Activated naive CD4-positive, alpha-beta T cell treated with anti-CD3 and anti-CD28 coated beads, Interleukin-2, amount 50 U/mL, for 72 hours (primary cell): ENCODE measurements at regions not wholly inside any gene's neighbourhood (a gene's known extent, or its start where the extent isn't known, plus 50 kb on each side); places are given as distances from the start of the nearest gene placed in this dataset.
"Not testable (repeated sequence)": the region's sequence is repeated elsewhere in the genome, so short reads cannot be mapped to it uniquely, and the experiment has no call there.

Source experiments
- ATAC-seq, 2 donors: fragments of 150-1000 bp; cut with Tn5 transposase; 2 replicates each; pipeline ENCODE4 v1.10.0; 2021; ENCODE audit warnings: mild to moderate bottlenecking in 2 of 2, moderate library complexity in 2 of 2
- DNase-seq, 2 donors: peaks; one replicate each; pipeline ENCODE4 v3.0.0; 2021 to 2022; ENCODE audit warnings: low spot score in 2 of 2
- H3K27ac Mint-ChIP-seq, 2 donors: one replicate each; pipeline ENCODE4 v1.8.0; 2022; ENCODE audit warnings: mild to moderate bottlenecking in 2 of 2, mixed read lengths in 2 of 2
- H3K36me3 Mint-ChIP-seq, 2 donors: one replicate each; pipeline ENCODE4 v1.8.0; 2022; ENCODE audit warnings: mixed read lengths in 2 of 2
- H3K9me3 Mint-ChIP-seq, 2 donors: one replicate each; pipeline ENCODE4 v1.8.0; 2022; ENCODE audit warnings: mixed read lengths in 2 of 2

DNA sequence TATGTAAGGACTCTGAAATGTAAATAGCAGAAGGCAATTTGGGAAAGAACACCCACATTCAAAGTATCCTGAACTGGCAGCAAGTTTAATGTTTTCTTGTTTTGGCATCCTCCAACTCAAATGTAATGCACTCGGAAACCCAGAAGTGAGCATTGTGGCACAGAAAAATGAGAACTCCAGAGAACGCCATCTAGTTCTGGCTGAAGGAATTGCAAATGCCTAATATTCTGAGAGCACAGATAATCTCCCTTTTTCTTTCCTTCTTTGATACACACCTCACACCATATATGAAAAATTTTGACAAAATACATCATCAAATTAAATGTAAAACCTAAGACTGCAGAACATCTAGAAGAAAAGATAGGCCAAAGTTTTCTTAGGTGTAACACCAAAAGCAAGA lies 52.1 kb downstream of the PWWP3B start:
- no peak for ATAC-seq
- Mint-ChIP-seq H3K36me3 (no peaks in the 10 kb centered on the region), H3K9me3 (no peaks in the 10 kb centered on the region), H3K27ac (no peak overlapping the region)
- no peak for DNase-seq

DNA sequence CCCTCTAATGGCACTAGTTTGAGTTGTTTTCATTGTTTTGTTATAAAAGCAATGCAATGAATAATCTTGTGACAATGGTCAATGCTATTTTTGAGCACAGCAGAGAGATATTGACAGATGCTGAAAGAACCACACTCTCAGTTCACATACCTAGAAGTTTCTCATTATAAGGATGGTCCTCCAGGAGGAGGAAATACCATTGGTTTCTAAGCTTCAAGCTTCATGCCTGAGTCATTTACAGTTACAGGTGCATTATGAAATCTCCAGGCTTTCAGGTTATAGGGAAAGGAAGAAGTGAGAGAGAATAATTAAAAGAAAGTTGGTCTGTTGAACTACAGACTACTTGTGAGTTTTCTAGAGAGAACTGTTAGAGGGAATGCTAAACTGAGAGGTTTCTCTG lies 75.3 kb downstream of the PWWP3B start:
- ATAC-seq (no peak), DNase-seq (no peak)
- no peaks in the 10 kb centered on the region for H3K36me3 Mint-ChIP-seq
- H3K9me3 Mint-ChIP-seq, result no peaks in the 10 kb centered on the region
- H3K27ac Mint-ChIP-seq, result no peak overlapping the region

DNA sequence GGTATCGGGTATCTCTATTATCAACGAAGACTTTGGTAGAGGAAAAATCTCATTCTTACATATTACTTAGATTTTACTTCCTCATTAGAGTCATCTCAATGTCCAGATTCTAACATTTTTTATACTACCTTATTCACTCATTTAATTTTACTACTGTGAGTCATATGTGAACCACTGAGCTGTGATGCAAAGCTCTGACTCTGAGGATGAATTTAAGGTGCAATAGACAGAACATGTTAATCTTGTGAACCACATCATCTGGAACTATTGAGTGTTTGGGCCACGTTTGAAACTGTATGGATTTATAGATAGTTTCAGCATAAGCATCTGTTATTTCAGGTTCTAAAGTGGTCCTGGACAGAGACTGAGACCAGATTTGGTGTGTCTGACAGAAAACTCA lies 78.4 kb downstream of the PWWP3B start:
- Mint-ChIP-seq H3K36me3 (no peaks in the 10 kb centered on the region), H3K27ac (no peak overlapping the region), H3K9me3 (no peaks in the 10 kb centered on the region)
- ATAC-seq (no peak), DNase-seq (no peak)

DNA sequence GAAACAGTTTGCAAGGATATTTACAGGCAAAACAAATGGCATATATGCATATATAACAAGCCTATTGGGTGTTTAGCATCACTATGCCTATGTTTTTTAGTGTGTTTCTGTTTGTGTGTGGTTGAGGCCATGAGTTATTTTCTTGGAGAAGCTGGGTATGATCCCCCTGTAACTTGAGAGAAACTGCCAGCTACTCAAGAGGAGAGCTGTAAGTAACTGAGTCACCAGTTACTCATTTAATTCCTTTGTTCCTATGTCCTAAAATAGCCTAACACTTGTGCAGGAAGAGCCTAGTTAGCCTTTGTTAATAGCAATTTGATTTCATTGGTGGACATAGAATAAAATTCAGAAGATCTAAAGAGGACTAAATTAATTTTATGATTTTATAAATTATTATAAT lies 79.1 kb downstream of the PWWP3B start:
- DNase-seq (no peak), ATAC-seq (no peak)
- Mint-ChIP-seq H3K27ac (no peak overlapping the region), H3K9me3 (peaks cover 0 to 1% of the 10 kb centered on the region in 2 donors), H3K36me3 (no peaks in the 10 kb centered on the region)

DNA sequence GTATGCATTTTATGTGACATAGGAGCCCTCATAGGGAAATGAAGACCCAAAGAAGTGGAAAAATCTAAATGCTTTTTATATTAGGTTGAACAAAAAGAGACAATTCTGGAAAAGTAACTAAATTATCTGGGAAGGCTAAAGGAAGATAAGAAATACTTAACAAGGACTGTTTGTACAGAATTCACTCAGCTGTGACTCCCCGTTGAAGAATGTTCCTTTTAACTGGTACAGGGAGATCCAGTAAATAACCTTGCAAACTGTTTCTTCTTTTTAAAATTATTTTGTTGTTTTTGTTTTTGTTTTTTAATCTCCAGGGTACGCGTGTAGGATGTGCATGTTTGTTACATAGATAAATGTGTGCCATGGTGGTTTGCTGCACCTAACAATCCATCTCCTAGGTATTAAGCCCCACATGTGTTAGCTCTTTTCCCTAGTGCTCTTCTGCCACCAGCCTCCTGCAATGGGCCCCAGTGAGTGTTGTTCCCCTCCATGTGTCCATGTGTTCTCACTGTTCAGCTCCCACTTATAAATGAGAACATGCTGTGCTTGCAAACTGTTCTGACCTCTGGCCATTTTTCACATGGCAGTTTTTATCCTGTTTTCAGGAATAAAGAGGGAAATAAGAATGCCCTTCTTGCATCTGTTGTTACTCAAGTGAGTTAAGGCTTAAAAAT lies 81.7 kb downstream of the PWWP3B start:
- no peaks in the 10 kb centered on the region for H3K36me3 Mint-ChIP-seq
- ATAC-seq (no peak), DNase-seq (no peak)
- no peak overlapping the region for H3K27ac Mint-ChIP-seq
- peaks cover 0 to 3% of the 10 kb centered on the region in 2 donors for H3K9me3 Mint-ChIP-seq

DNA sequence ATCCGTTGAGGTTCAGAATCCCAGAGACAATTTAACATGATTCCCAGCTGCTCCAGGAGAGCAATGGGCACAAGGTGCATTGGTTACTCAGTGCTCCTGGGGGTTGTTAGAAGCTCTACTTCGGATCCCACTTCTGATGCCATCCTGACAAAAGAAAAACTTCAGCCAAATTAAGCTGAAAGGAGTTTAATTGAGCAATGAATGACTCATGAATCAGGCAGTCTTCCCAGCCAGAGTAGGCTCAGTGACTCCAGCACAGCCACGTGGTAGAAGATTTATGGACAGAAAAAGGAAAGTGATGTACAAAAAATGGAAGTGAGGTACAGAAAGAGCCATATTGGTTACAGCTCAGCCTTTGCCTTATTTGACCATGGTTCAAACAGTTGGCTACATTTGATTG lies 95.7 kb downstream of the PWWP3B start:
- ATAC-seq (no peak), DNase-seq (no peak)
- no peaks in the 10 kb centered on the region for H3K36me3 Mint-ChIP-seq
- no peak overlapping the region for H3K27ac Mint-ChIP-seq
- no peaks in the 10 kb centered on the region for H3K9me3 Mint-ChIP-seq

DNA sequence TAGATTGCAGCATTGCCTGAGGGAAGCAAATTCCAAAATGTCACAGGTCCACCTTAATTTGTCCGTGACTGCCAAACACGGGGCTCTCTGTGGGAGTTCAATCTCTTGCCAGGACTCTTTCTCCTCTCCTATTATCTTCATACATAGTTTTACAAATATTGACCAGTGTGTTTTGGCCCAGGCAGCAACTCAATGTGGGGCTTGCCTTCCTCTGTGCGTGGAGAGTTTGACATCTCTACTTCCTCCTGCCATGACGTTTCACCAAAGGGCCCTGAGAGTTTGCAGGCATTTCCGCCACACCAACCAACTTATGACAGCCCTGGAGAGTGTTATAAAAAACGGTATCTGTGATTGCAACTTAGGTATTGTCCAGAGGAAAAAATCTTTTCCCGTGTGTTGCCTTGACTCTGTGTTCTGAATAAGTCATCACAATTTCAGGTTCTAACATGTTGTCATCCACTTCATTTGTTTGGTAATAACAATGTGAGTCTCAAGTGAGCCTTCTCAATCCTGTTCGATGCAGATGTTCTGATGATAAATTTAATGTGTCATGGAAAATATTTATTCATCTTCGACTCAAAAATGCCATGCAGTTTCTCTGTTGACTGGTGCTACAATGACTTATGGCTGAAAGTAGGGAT lies 106.0 kb downstream of the PWWP3B start:
- not testable (repeated sequence) for H3K27ac Mint-ChIP-seq, H3K36me3 Mint-ChIP-seq, ATAC-seq, DNase-seq, H3K9me3 Mint-ChIP-seq

DNA sequence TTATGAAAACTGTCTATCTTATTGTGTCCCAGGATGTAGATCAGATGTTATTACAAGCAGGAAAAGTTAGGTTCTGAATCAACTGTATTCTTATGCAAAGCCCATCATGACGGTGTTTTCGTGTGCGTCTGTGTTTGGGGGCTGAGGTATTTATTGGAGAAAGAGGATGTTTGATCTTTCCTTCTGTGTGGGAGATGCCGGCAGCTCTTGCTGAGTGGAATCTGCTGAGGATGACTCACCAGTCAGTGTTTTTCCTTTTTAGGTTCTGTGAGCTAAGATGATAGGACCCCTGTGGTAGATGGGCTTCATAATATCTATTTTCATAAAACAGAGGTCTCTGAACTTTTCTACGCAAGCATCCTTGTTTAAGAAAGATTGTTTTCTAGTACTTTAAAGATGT lies 107.1 kb downstream of the PWWP3B start:
- DNase-seq, H3K9me3 Mint-ChIP-seq, ATAC-seq, H3K27ac Mint-ChIP-seq, H3K36me3 Mint-ChIP-seq: not testable (repeated sequence)

DNA sequence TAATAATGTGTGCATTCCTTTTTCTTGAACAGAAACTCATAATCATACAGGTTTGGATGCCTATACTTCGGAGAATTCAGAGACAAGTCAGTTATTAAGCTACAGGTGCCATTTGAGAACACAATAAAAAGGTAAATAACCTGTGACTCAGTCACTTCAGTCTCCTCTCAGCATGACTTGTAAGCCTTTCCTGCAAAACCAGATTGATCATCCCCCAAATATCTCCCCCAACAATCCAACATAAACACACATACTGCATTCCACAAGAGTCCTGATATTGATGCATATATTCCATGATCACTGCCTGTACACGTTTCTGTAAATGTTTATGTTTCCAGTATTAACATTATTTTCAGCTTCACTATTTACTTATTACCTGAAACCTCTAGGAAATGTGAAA lies 110.8 kb downstream of the PWWP3B start:
- Mint-ChIP-seq H3K36me3 (no peaks in the 10 kb centered on the region), H3K27ac (no peak overlapping the region), H3K9me3 (no peaks in the 10 kb centered on the region)
- ATAC-seq (no peak), DNase-seq (no peak)

DNA sequence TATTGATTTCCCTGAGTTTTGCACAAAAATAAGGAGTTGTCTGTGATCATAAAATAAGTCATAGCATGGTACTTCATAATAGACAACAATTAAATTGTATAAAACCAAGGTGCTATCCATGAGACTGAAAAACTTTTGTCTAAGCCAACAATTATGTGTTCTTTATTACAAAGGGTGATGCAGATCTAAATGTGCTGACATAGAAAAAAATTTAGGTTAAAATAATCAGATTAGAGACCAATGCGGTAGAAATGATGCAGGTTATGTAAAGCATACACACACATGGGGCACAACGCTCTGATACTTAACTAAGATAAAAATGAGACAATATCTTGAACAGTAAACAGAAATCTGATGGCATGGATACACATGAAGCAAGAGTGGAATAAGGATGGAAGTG lies 113.3 kb downstream of the PWWP3B start:
- no peak for ATAC-seq

DNA sequence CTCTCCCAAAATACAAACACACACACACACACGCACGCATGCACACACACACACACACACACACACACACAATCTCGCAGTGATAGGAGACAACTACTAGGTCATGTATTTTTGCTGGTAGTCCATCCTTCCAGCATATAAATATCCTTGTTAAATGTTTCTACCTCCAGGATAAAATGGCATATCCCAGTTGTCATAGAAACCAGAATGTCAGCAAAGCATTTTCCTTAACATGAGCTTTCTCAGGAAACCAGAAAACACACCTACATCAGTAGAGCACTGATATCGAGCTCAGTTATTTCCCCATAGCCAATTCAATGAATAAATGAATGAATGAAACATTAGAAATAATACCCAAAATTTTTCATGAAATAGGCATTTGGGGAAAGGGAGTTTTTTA lies 115.7 kb downstream of the PWWP3B start:
- DNase-seq (no peak), ATAC-seq (no peak)
- H3K9me3 Mint-ChIP-seq, result no peaks in the 10 kb centered on the region
- no peaks in the 10 kb centered on the region for H3K36me3 Mint-ChIP-seq
- no peak overlapping the region for H3K27ac Mint-ChIP-seq

More for the DNA sequence above, 113.3 kb downstream of the PWWP3B start:
- DNase-seq, result no peak
- no peak overlapping the region for H3K27ac Mint-ChIP-seq
- no peaks in the 10 kb centered on the region for H3K36me3 Mint-ChIP-seq
- no peaks in the 10 kb centered on the region for H3K9me3 Mint-ChIP-seq

DNA sequence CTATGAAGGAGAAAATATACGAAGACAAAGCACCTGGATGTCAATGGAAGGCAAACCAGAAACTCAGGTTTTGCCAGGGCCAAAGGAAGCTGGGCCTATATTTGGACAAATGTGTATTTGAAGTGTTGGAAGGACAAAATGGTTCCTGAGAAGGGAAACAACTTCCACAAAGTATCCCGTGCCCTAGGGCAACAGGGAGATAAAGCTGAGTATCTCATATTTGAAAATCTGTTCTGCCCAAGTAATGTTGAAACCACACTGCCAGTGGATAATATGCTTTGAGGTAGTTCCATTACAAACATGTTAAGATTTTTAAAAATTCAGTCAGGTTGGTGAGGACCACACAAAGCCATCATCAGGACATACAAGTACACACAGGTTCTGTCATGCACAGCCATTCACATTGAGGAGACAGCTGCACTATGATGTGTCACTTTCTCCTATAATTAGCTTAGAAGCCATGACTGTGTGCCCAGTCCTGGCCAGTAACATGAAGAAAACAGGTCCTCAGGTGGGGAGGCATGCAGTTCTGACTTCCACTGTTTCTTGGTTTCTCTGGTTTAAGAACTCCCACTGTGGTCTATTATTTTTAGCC lies 116.4 kb downstream of the PWWP3B start:
- no peaks in the 10 kb centered on the region for H3K36me3 Mint-ChIP-seq
- no peak overlapping the region for H3K27ac Mint-ChIP-seq
- no peaks in the 10 kb centered on the region for H3K9me3 Mint-ChIP-seq
- no peak for ATAC-seq
- no peak for DNase-seq

DNA sequence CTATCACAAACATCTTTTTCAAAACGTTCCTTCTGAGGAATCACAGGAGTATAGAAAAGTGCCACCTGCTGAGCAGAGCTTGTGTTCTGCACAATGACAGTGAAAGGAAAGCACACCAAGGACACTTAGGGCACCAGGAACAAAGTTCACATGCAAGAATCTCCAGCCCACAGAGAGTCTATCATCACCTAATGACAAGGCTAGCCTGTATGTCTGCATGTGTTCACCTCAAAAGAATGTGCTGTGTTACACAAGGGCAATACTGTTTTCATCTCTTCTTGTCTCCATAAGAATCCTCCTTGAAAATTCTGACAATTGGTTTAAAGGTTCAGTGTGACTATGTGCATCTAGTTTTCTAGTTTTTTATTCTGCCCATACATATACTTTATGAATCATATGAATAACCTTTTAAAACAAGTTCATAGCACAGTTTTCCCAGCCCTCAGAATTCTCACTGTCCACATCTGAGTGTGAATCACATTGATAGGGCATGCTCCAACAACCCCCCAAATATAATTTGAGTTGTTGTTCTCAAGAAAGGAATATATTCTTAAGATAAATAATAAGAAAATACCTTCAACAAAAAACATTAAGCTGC lies 118.0 kb downstream of the PWWP3B start:
- Mint-ChIP-seq H3K27ac (no peak overlapping the region), H3K36me3 (no peaks in the 10 kb centered on the region), H3K9me3 (no peaks in the 10 kb centered on the region)
- no peak for DNase-seq
- no peak for ATAC-seq

DNA sequence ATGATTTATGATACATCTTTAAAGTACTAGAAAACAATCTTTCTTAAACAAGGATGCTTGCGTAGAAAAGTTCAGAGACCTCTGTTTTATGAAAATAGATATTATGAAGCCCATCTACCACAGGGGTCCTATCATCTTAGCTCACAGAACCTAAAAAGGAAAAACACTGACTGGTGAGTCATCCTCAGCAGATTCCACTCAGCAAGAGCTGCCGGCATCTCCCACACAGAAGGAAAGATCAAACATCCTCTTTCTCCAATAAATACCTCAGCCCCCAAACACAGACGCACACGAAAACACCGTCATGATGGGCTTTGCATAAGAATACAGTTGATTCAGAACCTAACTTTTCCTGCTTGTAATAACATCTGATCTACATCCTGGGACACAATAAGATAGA lies 122.7 kb downstream of the PWWP3B start:
- not testable (repeated sequence) for DNase-seq, H3K9me3 Mint-ChIP-seq, H3K27ac Mint-ChIP-seq, ATAC-seq, H3K36me3 Mint-ChIP-seq

DNA sequence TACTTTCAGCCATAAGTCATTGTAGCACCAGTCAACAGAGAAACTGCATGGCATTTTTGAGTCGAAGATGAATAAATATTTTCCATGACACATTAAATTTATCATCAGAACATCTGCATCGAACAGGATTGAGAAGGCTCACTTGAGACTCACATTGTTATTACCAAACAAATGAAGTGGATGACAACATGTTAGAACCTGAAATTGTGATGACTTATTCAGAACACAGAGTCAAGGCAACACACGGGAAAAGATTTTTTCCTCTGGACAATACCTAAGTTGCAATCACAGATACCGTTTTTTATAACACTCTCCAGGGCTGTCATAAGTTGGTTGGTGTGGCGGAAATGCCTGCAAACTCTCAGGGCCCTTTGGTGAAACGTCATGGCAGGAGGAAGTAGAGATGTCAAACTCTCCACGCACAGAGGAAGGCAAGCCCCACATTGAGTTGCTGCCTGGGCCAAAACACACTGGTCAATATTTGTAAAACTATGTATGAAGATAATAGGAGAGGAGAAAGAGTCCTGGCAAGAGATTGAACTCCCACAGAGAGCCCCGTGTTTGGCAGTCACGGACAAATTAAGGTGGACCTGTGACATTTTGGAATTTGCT lies 123.8 kb downstream of the PWWP3B start:
- not testable (repeated sequence) for H3K9me3 Mint-ChIP-seq, H3K36me3 Mint-ChIP-seq, DNase-seq, H3K27ac Mint-ChIP-seq, ATAC-seq

DNA sequence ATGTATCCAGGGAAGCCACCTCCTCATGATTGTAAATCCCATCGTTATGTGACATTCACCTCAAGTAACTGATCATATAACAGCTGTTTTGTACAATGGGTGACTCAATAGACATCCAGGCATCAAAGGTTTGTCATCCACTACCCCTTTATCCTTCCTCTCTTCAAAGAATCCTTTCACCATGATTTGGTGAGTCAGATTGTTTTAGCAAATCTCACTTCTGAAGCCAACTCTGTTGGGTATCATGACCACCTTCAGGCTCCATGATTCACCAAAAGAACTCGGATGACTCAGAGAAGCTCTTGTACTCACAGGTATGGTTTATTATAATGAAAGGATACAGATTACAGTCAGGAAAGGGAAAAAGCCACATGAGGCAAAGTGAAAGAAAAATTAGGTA lies 132.1 kb downstream of the PWWP3B start:
- Mint-ChIP-seq H3K9me3 (peaks cover 0 to 4% of the 10 kb centered on the region in 2 donors), H3K36me3 (no peaks in the 10 kb centered on the region), H3K27ac (no peak overlapping the region)
- no peak for DNase-seq
- peak; percentile 34 to 80 for ATAC-seq

DNA sequence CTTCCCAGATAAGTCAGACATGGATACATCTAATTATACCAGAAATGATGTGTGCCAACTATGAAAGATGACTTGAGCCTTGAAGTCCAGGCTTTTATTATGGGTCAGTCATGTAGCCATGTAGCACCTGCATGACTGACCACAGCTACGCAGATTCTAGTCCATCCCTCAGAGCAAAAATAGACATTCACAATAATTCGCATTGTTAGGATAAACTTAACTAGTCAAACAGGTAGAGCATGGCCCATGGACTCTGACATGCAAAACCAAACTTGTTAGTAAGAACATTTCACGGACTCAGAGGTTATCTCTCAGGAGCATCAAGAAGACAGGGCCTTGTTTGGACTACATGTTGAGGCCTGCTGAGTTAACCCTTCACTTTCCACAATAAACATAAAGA lies 132.6 kb downstream of the PWWP3B start:
- ATAC-seq (no peak), DNase-seq (no peak)
- H3K36me3 Mint-ChIP-seq, result no peaks in the 10 kb centered on the region
- no peak overlapping the region for H3K27ac Mint-ChIP-seq
- peaks cover 0 to 4% of the 10 kb centered on the region in 2 donors for H3K9me3 Mint-ChIP-seq
